ENCODE measurements at regions not wholly inside any gene's neighbourhood (a gene's known extent, or its start where the extent isn't known, plus 50 kb on each side); places are given as distances from the start of the nearest gene placed in this dataset.

DNA sequence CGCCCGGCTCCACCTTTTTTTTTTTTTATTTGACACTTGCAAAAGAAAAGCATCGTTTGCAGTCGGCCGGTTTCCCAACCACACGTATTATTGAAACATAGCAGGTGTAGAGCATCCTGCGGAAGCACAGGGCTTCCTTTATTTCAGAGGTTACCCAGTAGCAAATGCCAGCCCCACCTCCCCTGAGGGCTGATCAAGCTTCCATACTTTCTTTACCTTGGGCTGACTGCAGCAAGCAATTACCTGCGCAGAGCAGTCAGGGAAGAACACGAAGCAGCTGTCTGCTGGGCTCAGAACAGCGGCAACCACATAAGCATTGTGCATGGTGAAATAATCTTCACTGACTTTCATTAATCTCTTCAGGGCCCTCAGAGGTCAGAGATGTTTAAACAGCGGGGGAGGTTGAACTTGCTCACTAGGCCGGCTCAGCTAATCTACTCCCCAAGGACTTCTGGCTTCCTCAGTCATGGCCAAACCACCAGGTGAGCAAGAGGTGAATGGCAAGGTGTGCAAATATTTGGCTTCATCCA is 784.7 kb upstream of the AUTS2 start:
- H3K4me1 ChIP-seq (ENCODE audit: low read length) = no peaks in the 10 kb centered on the region
- DNase-seq = no peak
- no peaks in the 10 kb centered on the region for H3K79me2 ChIP-seq (ENCODE audit: low read length)
- no peak overlapping the region for H3K4me3 ChIP-seq (ENCODE audit: low read length)
- no peak overlapping the region for H3K27ac ChIP-seq (ENCODE audit: low read length)
- no peak overlapping the region for H3K4me2 ChIP-seq (ENCODE audit: low read depth, low read length)
- no peaks in the 10 kb centered on the region for H3K9me3 ChIP-seq (replicated peaks; ENCODE audit: insufficient read depth, low read length)
- TF ChIP-seq EZH2phosphoT487 (IDR thresholded peaks at IDR 0.05; ENCODE audit: low read length) = no peak
- TF ChIP-seq EZH2 (optimal IDR thresholded peaks at IDR 0.05; ENCODE audit: low read depth, low read length) = no peak
- TF ChIP-seq, protein P1, sequence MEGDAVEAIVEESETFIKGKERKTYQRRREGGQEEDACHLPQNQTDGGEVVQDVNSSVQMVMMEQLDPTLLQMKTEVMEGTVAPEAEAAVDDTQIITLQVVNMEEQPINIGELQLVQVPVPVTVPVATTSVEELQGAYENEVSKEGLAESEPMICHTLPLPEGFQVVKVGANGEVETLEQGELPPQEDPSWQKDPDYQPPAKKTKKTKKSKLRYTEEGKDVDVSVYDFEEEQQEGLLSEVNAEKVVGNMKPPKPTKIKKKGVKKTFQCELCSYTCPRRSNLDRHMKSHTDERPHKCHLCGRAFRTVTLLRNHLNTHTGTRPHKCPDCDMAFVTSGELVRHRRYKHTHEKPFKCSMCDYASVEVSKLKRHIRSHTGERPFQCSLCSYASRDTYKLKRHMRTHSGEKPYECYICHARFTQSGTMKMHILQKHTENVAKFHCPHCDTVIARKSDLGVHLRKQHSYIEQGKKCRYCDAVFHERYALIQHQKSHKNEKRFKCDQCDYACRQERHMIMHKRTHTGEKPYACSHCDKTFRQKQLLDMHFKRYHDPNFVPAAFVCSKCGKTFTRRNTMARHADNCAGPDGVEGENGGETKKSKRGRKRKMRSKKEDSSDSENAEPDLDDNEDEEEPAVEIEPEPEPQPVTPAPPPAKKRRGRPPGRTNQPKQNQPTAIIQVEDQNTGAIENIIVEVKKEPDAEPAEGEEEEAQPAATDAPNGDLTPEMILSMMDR (IDR thresholded peaks at IDR 0.05; ENCODE audit: low read length) = no peak
- H3F3A ChIP-seq (ENCODE audit: insufficient read depth, low read length) = no peaks in the 10 kb centered on the region
- H3K9me2 ChIP-seq (replicated peaks; ENCODE audit: insufficient read depth, low read length) = no peaks in the 10 kb centered on the region
- no peaks in the 10 kb centered on the region for H3K27me3 ChIP-seq (replicated peaks; ENCODE audit: insufficient read depth, low read length)
- H4K20me1 ChIP-seq (ENCODE audit: insufficient read depth, low read length) = no peaks in the 10 kb centered on the region
- H2AFZ ChIP-seq (ENCODE audit: low read length) = no peak overlapping the region
- H3K36me3 ChIP-seq (replicated peaks; ENCODE audit: insufficient read depth, low read length) = no peaks in the 10 kb centered on the region
- no peak overlapping the region for H3K9ac ChIP-seq (ENCODE audit: low read length)

DNA sequence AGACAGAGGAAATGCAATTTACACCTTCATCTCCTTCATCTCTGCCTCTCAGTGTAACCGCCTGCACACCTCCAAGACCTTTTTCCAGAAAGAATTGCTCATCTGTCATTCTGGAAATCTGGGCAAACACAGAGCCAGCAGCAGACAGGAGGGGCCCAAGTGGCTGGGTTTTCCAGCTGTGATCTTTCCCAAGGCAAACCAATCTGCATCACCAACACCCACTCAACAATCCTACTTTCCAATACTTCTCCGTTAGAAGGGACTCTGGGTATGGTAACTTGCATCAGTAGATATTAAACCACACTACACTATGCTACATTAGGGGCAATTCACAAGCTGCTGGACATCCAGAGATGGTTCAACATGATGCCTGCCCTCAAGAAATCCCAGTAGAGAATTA is 781.8 kb upstream of the AUTS2 start:
- Histone ChIP-seq H3K9me2 (replicated peaks; ENCODE audit: insufficient read depth, low read length) (no peaks in the 10 kb centered on the region), H3K9ac (ENCODE audit: low read length) (no peak overlapping the region), H4K20me1 (ENCODE audit: insufficient read depth, low read length) (no peaks in the 10 kb centered on the region), H3K27ac (ENCODE audit: low read length) (no peak overlapping the region), H3K36me3 (replicated peaks; ENCODE audit: insufficient read depth, low read length) (no peaks in the 10 kb centered on the region), H3K4me2 (ENCODE audit: low read depth, low read length) (no peak overlapping the region), H3K4me1 (ENCODE audit: low read length) (no peaks in the 10 kb centered on the region), H3K4me3 (ENCODE audit: low read length) (no peak overlapping the region), H2AFZ (ENCODE audit: low read length) (no peak overlapping the region), H3K27me3 (replicated peaks; ENCODE audit: insufficient read depth, low read length) (no peaks in the 10 kb centered on the region), H3F3A (ENCODE audit: insufficient read depth, low read length) (no peaks in the 10 kb centered on the region), H3K9me3 (replicated peaks; ENCODE audit: insufficient read depth, low read length) (no peaks in the 10 kb centered on the region), H3K79me2 (ENCODE audit: low read length) (no peaks in the 10 kb centered on the region)
- DNase-seq = no peak
- TF ChIP-seq EZH2 (optimal IDR thresholded peaks at IDR 0.05; ENCODE audit: low read depth, low read length) = no peak
- TF ChIP-seq, protein P1 (IDR thresholded peaks at IDR 0.05; ENCODE audit: low read length) = no peak
- no peak for TF ChIP-seq EZH2phosphoT487 (IDR thresholded peaks at IDR 0.05; ENCODE audit: low read length)

DNA sequence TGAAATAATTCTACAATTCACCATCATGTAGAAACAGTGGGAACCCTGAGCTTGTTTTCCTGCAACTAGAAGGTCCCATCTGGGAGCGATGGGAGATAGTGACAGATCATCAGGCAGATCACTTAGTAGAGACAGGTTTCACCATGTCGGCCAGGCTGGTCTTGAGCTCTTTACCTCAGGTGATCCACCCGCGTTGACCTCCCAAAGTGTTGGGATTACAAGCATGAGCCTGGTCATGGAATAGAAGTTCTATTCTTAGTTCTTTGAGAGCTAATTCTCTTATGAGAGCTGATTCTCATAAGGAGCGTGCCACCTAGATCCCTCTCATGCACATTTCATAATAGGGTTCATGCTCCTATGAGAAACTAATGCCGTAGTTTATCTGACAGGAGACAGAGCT is 778.0 kb upstream of the AUTS2 start:
- Histone ChIP-seq H4K20me1 (ENCODE audit: insufficient read depth, low read length) (no peaks in the 10 kb centered on the region), H3K4me1 (ENCODE audit: low read length) (no peaks in the 10 kb centered on the region), H3K79me2 (ENCODE audit: low read length) (no peaks in the 10 kb centered on the region), H3K27ac (ENCODE audit: low read length) (no peak overlapping the region), H3K36me3 (replicated peaks; ENCODE audit: insufficient read depth, low read length) (no peaks in the 10 kb centered on the region), H3K9ac (ENCODE audit: low read length) (no peak overlapping the region), H3K27me3 (replicated peaks; ENCODE audit: insufficient read depth, low read length) (no peaks in the 10 kb centered on the region), H3K9me2 (replicated peaks; ENCODE audit: insufficient read depth, low read length) (no peaks in the 10 kb centered on the region), H2AFZ (ENCODE audit: low read length) (no peak overlapping the region), H3K9me3 (replicated peaks; ENCODE audit: insufficient read depth, low read length) (no peaks in the 10 kb centered on the region; the same call in 1 of the 2 replicates), H3K4me3 (ENCODE audit: low read length) (no peak overlapping the region), H3K4me2 (ENCODE audit: low read depth, low read length) (no peak overlapping the region), H3F3A (ENCODE audit: insufficient read depth, low read length) (no peaks in the 10 kb centered on the region)
- TF ChIP-seq, protein P1 (IDR thresholded peaks at IDR 0.05; ENCODE audit: low read length) = no peak
- TF ChIP-seq EZH2phosphoT487 (IDR thresholded peaks at IDR 0.05; ENCODE audit: low read length) (no peak), EZH2 (optimal IDR thresholded peaks at IDR 0.05; ENCODE audit: low read depth, low read length) (no peak)
- no peak for DNase-seq
